ENCODE measurements at regions not wholly inside any gene's neighbourhood (a gene's known extent, or its start where the extent isn't known, plus 50 kb on each side); places are given as distances from the start of the nearest gene placed in this dataset.

- no peak for DNase-seq
These were observed 306.1 kb upstream of the KLHL29 start for GRCh38 chr2:23078784-23079434.

- no peak for DNase-seq
These were observed 301.0 kb upstream of the KLHL29 start for GRCh38 chr2:23083966-23084365.

- DNase-seq = no peak
These were observed 294.0 kb upstream of the KLHL29 start for GRCh38 chr2:23091019-23091418.

- no peak for DNase-seq
These were observed 293.1 kb upstream of the KLHL29 start for GRCh38 chr2:23091900-23092299.

- DNase-seq = no peak
These were observed 292.1 kb upstream of the KLHL29 start for GRCh38 chr2:23092831-23093230.

GRCh38 chr2:23093513-23093912 lies 291.5 kb upstream of the KLHL29 start:
- DNase-seq = no peak

GRCh38 chr2:23096906-23097602 lies 287.9 kb upstream of the KLHL29 start:
- no peak for DNase-seq

GRCh38 chr2:23100406-23100805 lies 284.6 kb upstream of the KLHL29 start:
- no peak for DNase-seq

GRCh38 chr2:23106242-23106785 lies 278.7 kb upstream of the KLHL29 start:
- DNase-seq = no peak

GRCh38 chr2:23107327-23107941 lies 277.5 kb upstream of the KLHL29 start:
- DNase-seq = no peak

- no peak for DNase-seq
These were observed 273.7 kb upstream of the KLHL29 start for GRCh38 chr2:23111263-23111662.

GRCh38 chr2:23112517-23112916 lies 272.5 kb upstream of the KLHL29 start:
- DNase-seq = no peak

- no peak for DNase-seq
These were observed 270.7 kb upstream of the KLHL29 start for GRCh38 chr2:23114299-23114698.

GRCh38 chr2:23118313-23118712 lies 266.7 kb upstream of the KLHL29 start:
- no peak for DNase-seq

- DNase-seq = no peak
These were observed 266.1 kb upstream of the KLHL29 start for GRCh38 chr2:23118894-23119293.

GRCh38 chr2:23120161-23120560 lies 264.8 kb upstream of the KLHL29 start:
- DNase-seq = no peak

- DNase-seq = no peak
These were observed 262.9 kb upstream of the KLHL29 start for GRCh38 chr2:23121968-23122648.

- DNase-seq = no peak
These were observed 262.2 kb upstream of the KLHL29 start for GRCh38 chr2:23122681-23123215.

- DNase-seq = no peak
These were observed 261.3 kb upstream of the KLHL29 start for GRCh38 chr2:23123686-23124085.

GRCh38 chr2:23124214-23124750 lies 260.7 kb upstream of the KLHL29 start:
- DNase-seq = no peak

- DNase-seq = no peak
These were observed 257.5 kb upstream of the KLHL29 start for GRCh38 chr2:23127465-23127864.

GRCh38 chr2:23128684-23129292 lies 256.2 kb upstream of the KLHL29 start:
- DNase-seq = no peak
